HEK293 (cell line): ENCODE measurements at regions not wholly inside any gene's neighbourhood (a gene's known extent, or its start where the extent isn't known, plus 50 kb on each side); places are given as distances from the start of the nearest gene placed in this dataset.

Experiments used
- CTCF ChIA-PET: fragments of 350-600 bp; formaldehyde crosslinking; extraction: SDS; loops from one replicate; lab custom pipeline; 2021; ENCODE audit warnings: antibody characterized with exemption; lab: Yijun Ruan, JAX
- POLR2A ChIA-PET: fragments of 300-600 bp; formaldehyde crosslinking; extraction: SDS; loops from one replicate; lab custom pipeline; 2020; ENCODE audit warnings: antibody characterized with exemption, inconsistent platforms; lab: Yijun Ruan, JAX
- H3K27ac ChIP-seq: fragments of 200-500 bp; sonication (Bioruptor generic); 2 replicates; pipeline ENCODE4 v1.5.1; 2014; ENCODE audit warnings: low read depth, low read length, control low read depth, inconsistent platforms; ENCODE audit errors: extremely low read depth
- H3K36me3 ChIP-seq, 2 experiments: fragments of 200-500 bp in 1 of 2; sonication (Bioruptor generic) in 1 of 2; 1 replicate in 1 of 2; 2 replicates in 1 of 2; pipeline ENCODE4 v1.5.1; 2014 to 2017; ENCODE audit warnings: inconsistent platforms in 2 of 2, low read length in 2 of 2; ENCODE audit not compliant: control insufficient read depth in 2 of 2, insufficient read depth in 1 of 2
- H3K4me1 ChIP-seq: fragments of 200-500 bp; sonication (Bioruptor generic); 2 replicates; pipeline ENCODE4 v1.5.1; 2014; ENCODE audit warnings: mild to moderate bottlenecking, low read length, inconsistent platforms; ENCODE audit not compliant: control insufficient read depth, insufficient read depth
- H3K4me3 ChIP-seq: 2 replicates; pipeline ENCODE4 v1.5.1; 2011; ENCODE audit warnings: low read depth, mild to moderate bottlenecking, control low read depth, low read length, moderate library complexity
- H3K9me3 ChIP-seq: fragments of 200-500 bp; sonication (Bioruptor generic); 2 replicates; pipeline ENCODE4 v1.5.1; 2014; ENCODE audit warnings: low read depth, low read length, inconsistent platforms; ENCODE audit not compliant: control insufficient read depth, insufficient read depth
- CTCF ChIP-seq: fragments of 450-650 bp; formaldehyde crosslinking; IDR thresholded peaks from 2 replicates; pipeline ENCODE4 v1.5.1; 2016; ENCODE audit warnings: missing biosample characterization, missing genetic modification characterization
- EGR2 ChIP-seq: fragments of 450-650 bp; formaldehyde crosslinking; IDR thresholded peaks from 2 replicates; pipeline ENCODE4 v1.5.1; 2016; ENCODE audit warnings: low read depth, missing biosample characterization, missing genetic modification characterization
- GLI4 ChIP-seq: fragments of 450-650 bp; formaldehyde crosslinking; IDR thresholded peaks from 2 replicates; pipeline ENCODE4 v1.5.1; 2016; ENCODE audit warnings: missing biosample characterization, missing genetic modification characterization
- IKZF3 ChIP-seq: fragments of 450-650 bp; IDR thresholded peaks from 2 replicates; pipeline ENCODE4 v1.5.0; 2018; ENCODE audit warnings: missing biosample characterization, mild to moderate bottlenecking, missing genetic modification characterization, moderate library complexity
- INSM2 ChIP-seq: fragments of 450-650 bp; formaldehyde crosslinking; IDR thresholded peaks from 2 replicates; pipeline ENCODE4 v1.5.1; 2016; ENCODE audit warnings: missing biosample characterization, missing genetic modification characterization
- TCF7L2 ChIP-seq: IDR thresholded peaks from 2 replicates; pipeline ENCODE4 v1.6.1; 2011; ENCODE audit warnings: low read depth, mild to moderate bottlenecking, inconsistent platforms, low read length, moderate library complexity, borderline replicate concordance
- TRIM28 ChIP-seq: IDR thresholded peaks from 2 replicates; pipeline ENCODE4 v1.6.1; 2011; ENCODE audit warnings: low read length, control low read depth, borderline replicate concordance
- ZBTB10 ChIP-seq: fragments of 450-650 bp; formaldehyde crosslinking; IDR thresholded peaks from 2 replicates; pipeline ENCODE4 v1.5.1; 2016; ENCODE audit warnings: missing biosample characterization, missing genetic modification characterization
- ZBTB26 ChIP-seq: fragments of 450-650 bp; formaldehyde crosslinking; optimal IDR thresholded peaks from 2 replicates; pipeline ENCODE3; 2016; ENCODE audit warnings: missing biosample characterization, mild to moderate bottlenecking, missing genetic modification characterization
- ZBTB6 ChIP-seq: fragments of 450-650 bp; formaldehyde crosslinking; IDR thresholded peaks from 2 replicates; pipeline ENCODE4 v1.5.1; 2017; ENCODE audit warnings: missing biosample characterization, missing genetic modification characterization
- ZBTB8A ChIP-seq: fragments of 450-650 bp; formaldehyde crosslinking; IDR thresholded peaks from 2 replicates; pipeline ENCODE4 v1.5.1; 2016; ENCODE audit warnings: missing biosample characterization, missing genetic modification characterization
- ZNF132 ChIP-seq: fragments of 450-650 bp; formaldehyde crosslinking; IDR thresholded peaks from 2 replicates; pipeline ENCODE4 v1.5.1; 2017; ENCODE audit warnings: missing biosample characterization, missing genetic modification characterization, borderline replicate concordance
- ZNF202 ChIP-seq: fragments of 450-650 bp; formaldehyde crosslinking; IDR thresholded peaks from 2 replicates; pipeline ENCODE4 v1.5.1; 2016; ENCODE audit warnings: missing biosample characterization, missing genetic modification characterization, borderline replicate concordance
- ZNF292 ChIP-seq: fragments of 450-650 bp; formaldehyde crosslinking; IDR thresholded peaks from 2 replicates; pipeline ENCODE4 v1.5.1; 2016; ENCODE audit warnings: low read depth, missing biosample characterization, missing genetic modification characterization, borderline replicate concordance
- ZNF521 ChIP-seq: fragments of 450-650 bp; formaldehyde crosslinking; IDR thresholded peaks from 2 replicates; pipeline ENCODE4 v1.5.1; 2017; ENCODE audit warnings: missing biosample characterization, mild to moderate bottlenecking, missing genetic modification characterization
- ZNF580 ChIP-seq: fragments of 450-650 bp; formaldehyde crosslinking; IDR thresholded peaks from 2 replicates; pipeline ENCODE4 v1.5.1; 2016; ENCODE audit warnings: missing biosample characterization, missing genetic modification characterization
- ZNF677 ChIP-seq: fragments of 450-650 bp; IDR thresholded peaks from 2 replicates; pipeline ENCODE4 v1.5.0; 2018; ENCODE audit warnings: missing biosample characterization, mild to moderate bottlenecking, missing genetic modification characterization, moderate library complexity
- ZNF830 ChIP-seq: fragments of 450-650 bp; IDR thresholded peaks from 2 replicates; pipeline ENCODE4 v1.5.0; 2018; ENCODE audit warnings: missing biosample characterization, missing genetic modification characterization, low read depth, mild to moderate bottlenecking, moderate library complexity
- ZSCAN5A ChIP-seq: fragments of 450-650 bp; formaldehyde crosslinking; IDR thresholded peaks from 2 replicates; pipeline ENCODE4 v1.5.1; 2016; ENCODE audit warnings: missing biosample characterization, missing genetic modification characterization

GRCh38 chr2:43001787-43002468 is 209.5 kb upstream of the HAAO start:
- H3K4me3 ChIP-seq: no peak overlapping the region
- TF ChIP-seq INSM2 (tag by site-specific recombination): no peak
- no peak for TF ChIP-seq ZBTB26 (tag by site-specific recombination)
- no peak for TF ChIP-seq TRIM28
- H3K4me1 ChIP-seq: no peaks in the 10 kb centered on the region
- ChIA-PET CTCF (interaction anchor here (0.6 to 1.8 kb wide), 2 partner anchors 22 to 480 kb away, joined by 3 to 4 read pairs; no protein-coding TSS in a partner anchor), POLR2A (interaction anchor here (0.6 kb wide), 1 partner anchor 297 kb away, joined by 3 read pairs; no protein-coding TSS in a partner anchor)
- no peaks in the 10 kb centered on the region for H3K9me3 ChIP-seq
- no peak overlapping the region for H3K27ac ChIP-seq
- H3K36me3 ChIP-seq: no peaks in the 10 kb centered on the region

- H3K4me3 ChIP-seq: no peak overlapping the region
- CTCF ChIA-PET: interaction anchor here (0.7 kb wide), 1 partner anchor 117 kb away, joined by 4 read pairs; no protein-coding TSS in a partner anchor
- H3K9me3 ChIP-seq: no peaks in the 10 kb centered on the region
- H3K27ac ChIP-seq: no peak overlapping the region
- TF ChIP-seq ZNF580 (tag by site-specific recombination): no peak
- no peak for TF ChIP-seq ZNF677 (tag by site-specific recombination)
- no peak for TF ChIP-seq TCF7L2
- TF ChIP-seq GLI4: no peak
- no peak for TF ChIP-seq ZNF830
- TF ChIP-seq ZSCAN5A (tag by site-specific recombination): no peak
- TF ChIP-seq ZNF292: no peak
- no peak for TF ChIP-seq IKZF3
- TF ChIP-seq ZNF202 (tag by site-specific recombination): no peak
- TF ChIP-seq CTCF: no peak
- TF ChIP-seq ZNF132: no peak
- TF ChIP-seq ZBTB6: no peak
- TF ChIP-seq ZBTB10: no peak
- TF ChIP-seq ZBTB8A (tag by site-specific recombination): no peak
- TF ChIP-seq ZNF521 (tag by site-specific recombination): no peak
- TF ChIP-seq EGR2 (tag by site-specific recombination): no peak
- no peaks in the 10 kb centered on the region for H3K4me1 ChIP-seq
- H3K36me3 ChIP-seq: no peaks in the 10 kb centered on the region
- POLR2A ChIA-PET: no interaction called here
Measured at GRCh38 chr2:43001055-43001378, 208.6 kb upstream of the HAAO start.
